ENCODE measurements at regions not wholly inside any gene's neighbourhood (a gene's known extent, or its start where the extent isn't known, plus 50 kb on each side); places are given as distances from the start of the nearest gene placed in this dataset.

- DNase-seq (ENCODE audit: extremely low spot score), result no peak
- ChIA-PET CTCF (no interaction called here), POLR2A (no interaction called here)
- TF ChIP-seq CTCF (IDR thresholded peaks at IDR 0.05; ENCODE audit: control extremely low read depth, extremely low read depth, low read depth, missing control alignments), result no peak
Measured at GRCh38 chr9:88826771-88827181, 164.5 kb upstream of the S1PR3 start.

- POLR2A ChIA-PET, result no interaction called here
- CTCF ChIA-PET, result no interaction called here
- DNase-seq (ENCODE audit: extremely low spot score), result no peak
- no peak for TF ChIP-seq CTCF (IDR thresholded peaks at IDR 0.05; ENCODE audit: control extremely low read depth, extremely low read depth, low read depth, missing control alignments)
Measured at GRCh38 chr9:88828018-88828417, 163.2 kb upstream of the S1PR3 start.

GRCh38 chr9:88828492-88828974 lies 162.7 kb upstream of the S1PR3 start:
- ChIA-PET POLR2A (no interaction called here), CTCF (interaction anchor here (1.3 kb wide), 1 partner anchor 17 kb away, joined by 4 read pairs; no protein-coding TSS in a partner anchor)
- no peak for TF ChIP-seq CTCF (IDR thresholded peaks at IDR 0.05; ENCODE audit: control extremely low read depth, extremely low read depth, low read depth, missing control alignments)
- DNase-seq (ENCODE audit: extremely low spot score), result no peak

GRCh38 chr9:88829276-88829675 lies 162.0 kb upstream of the S1PR3 start:
- CTCF ChIA-PET, result interaction anchor here (1.3 kb wide), 1 partner anchor 16 kb away, joined by 4 read pairs; no protein-coding TSS in a partner anchor
- POLR2A ChIA-PET, result no interaction called here

GRCh38 chr9:88831713-88832407 lies 159.4 kb upstream of the S1PR3 start:
- ChIA-PET POLR2A (no interaction called here), CTCF (no interaction called here)
- TF ChIP-seq CTCF (IDR thresholded peaks at IDR 0.05; ENCODE audit: control extremely low read depth, extremely low read depth, low read depth, missing control alignments), result no peak
- no peak for DNase-seq (ENCODE audit: extremely low spot score)

More at GRCh38 chr9:88829276-88829675, 162.0 kb upstream of the S1PR3 start:
- TF ChIP-seq CTCF (IDR thresholded peaks at IDR 0.05; ENCODE audit: control extremely low read depth, extremely low read depth, low read depth, missing control alignments), result no peak
- DNase-seq (ENCODE audit: extremely low spot score), result no peak

- CTCF ChIA-PET, result no interaction called here
- POLR2A ChIA-PET, result no interaction called here
- no peak for TF ChIP-seq CTCF (IDR thresholded peaks at IDR 0.05; ENCODE audit: control extremely low read depth, extremely low read depth, low read depth, missing control alignments)
- DNase-seq (ENCODE audit: extremely low spot score), result no peak
Measured at GRCh38 chr9:88833946-88834345, 157.3 kb upstream of the S1PR3 start.

All from GM10248 (cell line).